NB4 (cell line): ENCODE measurements at regions not wholly inside any gene's neighbourhood (a gene's known extent, or its start where the extent isn't known, plus 50 kb on each side); places are given as distances from the start of the nearest gene placed in this dataset.

ENCODE experiments used
- DNase-seq: peaks from one replicate; pipeline ENCODE4 v3.0.0; 2010; ENCODE audit warnings: low read depth
- H3K4me3 ChIP-seq: one replicate; pipeline ENCODE4 v1.5.1; 2011; ENCODE audit warnings: mild to moderate bottlenecking, low read depth, low read length, moderate library complexity
- MYC ChIP-seq: IDR thresholded peaks from 2 replicates; pipeline ENCODE4 v1.6.1; 2011; ENCODE audit warnings: low read depth, low read length
- POLR2A ChIP-seq: IDR thresholded peaks from 2 replicates; pipeline ENCODE4 v1.6.1; 2011; ENCODE audit warnings: mild to moderate bottlenecking; ENCODE audit not compliant: insufficient read length; ENCODE audit errors: extremely low read depth
- TF ChIP-seq, protein P1 (sequence below): IDR thresholded peaks from one replicate; pipeline ENCODE4 v1.5.1; 2012; ENCODE audit warnings: low read depth, low read length
- TF ChIP-seq, protein P2 (sequence below): IDR thresholded peaks from 2 replicates; pipeline ENCODE4 v1.6.1; 2011; ENCODE audit warnings: low read depth, low read length

DNA sequence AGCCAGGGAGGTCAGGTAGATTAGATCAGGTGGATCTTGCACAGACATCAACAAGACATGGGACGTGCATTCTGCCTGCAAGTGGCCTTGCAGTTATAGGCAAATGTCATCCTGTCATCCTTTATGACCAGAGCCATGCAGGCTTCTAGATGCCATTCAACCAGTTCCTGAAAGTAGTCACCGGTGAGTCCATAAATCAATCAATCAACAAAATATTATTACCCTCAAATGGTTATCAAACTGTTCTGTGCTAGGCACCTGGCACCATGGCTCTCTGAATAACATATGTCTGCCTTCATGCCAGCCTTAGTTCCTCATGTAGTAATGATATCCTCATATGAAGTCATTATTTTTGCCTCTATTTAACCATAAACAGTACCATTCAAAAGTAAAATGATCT lies 146.9 kb downstream of the TOMM20 start:
- TF ChIP-seq, protein P1, sequence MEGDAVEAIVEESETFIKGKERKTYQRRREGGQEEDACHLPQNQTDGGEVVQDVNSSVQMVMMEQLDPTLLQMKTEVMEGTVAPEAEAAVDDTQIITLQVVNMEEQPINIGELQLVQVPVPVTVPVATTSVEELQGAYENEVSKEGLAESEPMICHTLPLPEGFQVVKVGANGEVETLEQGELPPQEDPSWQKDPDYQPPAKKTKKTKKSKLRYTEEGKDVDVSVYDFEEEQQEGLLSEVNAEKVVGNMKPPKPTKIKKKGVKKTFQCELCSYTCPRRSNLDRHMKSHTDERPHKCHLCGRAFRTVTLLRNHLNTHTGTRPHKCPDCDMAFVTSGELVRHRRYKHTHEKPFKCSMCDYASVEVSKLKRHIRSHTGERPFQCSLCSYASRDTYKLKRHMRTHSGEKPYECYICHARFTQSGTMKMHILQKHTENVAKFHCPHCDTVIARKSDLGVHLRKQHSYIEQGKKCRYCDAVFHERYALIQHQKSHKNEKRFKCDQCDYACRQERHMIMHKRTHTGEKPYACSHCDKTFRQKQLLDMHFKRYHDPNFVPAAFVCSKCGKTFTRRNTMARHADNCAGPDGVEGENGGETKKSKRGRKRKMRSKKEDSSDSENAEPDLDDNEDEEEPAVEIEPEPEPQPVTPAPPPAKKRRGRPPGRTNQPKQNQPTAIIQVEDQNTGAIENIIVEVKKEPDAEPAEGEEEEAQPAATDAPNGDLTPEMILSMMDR = no peak
- TF ChIP-seq, protein P2, sequence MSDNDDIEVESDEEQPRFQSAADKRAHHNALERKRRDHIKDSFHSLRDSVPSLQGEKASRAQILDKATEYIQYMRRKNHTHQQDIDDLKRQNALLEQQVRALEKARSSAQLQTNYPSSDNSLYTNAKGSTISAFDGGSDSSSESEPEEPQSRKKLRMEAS = no peak
- no peak for TF ChIP-seq POLR2A
- DNase-seq = no peak
- H3K4me3 ChIP-seq = no peak overlapping the region

DNA sequence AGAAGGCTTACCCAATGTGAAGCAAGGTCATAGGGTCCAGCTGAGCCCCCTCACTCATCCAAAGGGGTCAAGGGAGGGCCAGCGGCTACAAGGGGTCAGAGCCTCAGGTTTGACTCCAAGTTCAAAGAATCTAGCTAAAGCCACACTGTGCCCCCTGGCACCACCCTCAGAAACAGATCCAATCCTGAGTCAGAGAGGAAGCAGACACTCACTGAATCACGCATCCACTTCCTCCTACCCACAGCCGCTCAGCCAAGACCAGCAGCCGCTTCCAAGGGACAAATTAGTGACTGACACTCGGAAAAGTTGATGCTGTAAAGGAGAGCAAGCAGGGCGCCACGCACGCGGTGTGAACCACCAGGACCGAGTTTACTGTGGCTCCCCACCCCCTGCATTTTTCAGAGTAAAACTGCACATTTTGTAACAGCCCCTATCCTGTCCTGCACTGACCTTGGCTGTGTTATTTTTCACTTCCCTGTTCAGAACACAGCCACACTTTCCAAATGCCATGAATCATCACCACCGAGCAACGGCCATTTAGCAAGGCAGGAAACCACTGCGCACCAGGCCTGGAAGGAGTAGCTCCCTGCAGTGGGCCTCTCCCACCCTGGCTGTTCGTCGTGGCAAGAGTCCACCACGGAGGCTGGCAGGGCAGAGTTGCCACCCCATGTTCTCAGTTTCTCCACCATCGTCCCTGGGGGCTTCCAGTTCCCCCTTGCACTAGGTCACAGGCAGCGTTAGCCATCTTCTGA lies 147.8 kb downstream of the TOMM20 start:
- DNase-seq = peak; percentile 99
- TF ChIP-seq, protein P2 = peak; percentile 53
- TF ChIP-seq POLR2A (peak; percentile 22), MYC (peak; percentile 53)
- TF ChIP-seq, protein P1 = no peak
- H3K4me3 ChIP-seq = peak overlapping the region; percentile 62

DNA sequence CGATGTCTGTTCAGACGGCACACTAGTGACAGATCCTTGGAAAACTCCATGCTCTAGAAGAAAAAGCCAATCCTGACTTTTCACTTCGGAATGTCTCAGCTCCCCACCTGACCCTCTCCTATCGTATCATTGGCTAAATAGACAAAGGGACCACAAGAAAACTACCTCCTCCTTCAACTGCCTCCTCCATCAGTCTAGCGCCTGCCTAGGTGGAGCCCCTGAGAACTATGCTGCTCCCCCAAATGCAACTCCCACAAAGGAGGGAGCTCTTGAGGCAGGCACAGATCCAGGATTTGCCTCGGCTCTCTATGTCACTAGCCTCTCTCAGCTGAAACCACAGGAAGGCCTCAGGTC lies 148.4 kb downstream of the TOMM20 start:
- H3K4me3 ChIP-seq = peak overlapping the region; percentile 62
- TF ChIP-seq MYC = peak; percentile 26; the same call in 1 of the 2 replicates
- TF ChIP-seq, protein P1 = no peak
- no peak for DNase-seq

DNA sequence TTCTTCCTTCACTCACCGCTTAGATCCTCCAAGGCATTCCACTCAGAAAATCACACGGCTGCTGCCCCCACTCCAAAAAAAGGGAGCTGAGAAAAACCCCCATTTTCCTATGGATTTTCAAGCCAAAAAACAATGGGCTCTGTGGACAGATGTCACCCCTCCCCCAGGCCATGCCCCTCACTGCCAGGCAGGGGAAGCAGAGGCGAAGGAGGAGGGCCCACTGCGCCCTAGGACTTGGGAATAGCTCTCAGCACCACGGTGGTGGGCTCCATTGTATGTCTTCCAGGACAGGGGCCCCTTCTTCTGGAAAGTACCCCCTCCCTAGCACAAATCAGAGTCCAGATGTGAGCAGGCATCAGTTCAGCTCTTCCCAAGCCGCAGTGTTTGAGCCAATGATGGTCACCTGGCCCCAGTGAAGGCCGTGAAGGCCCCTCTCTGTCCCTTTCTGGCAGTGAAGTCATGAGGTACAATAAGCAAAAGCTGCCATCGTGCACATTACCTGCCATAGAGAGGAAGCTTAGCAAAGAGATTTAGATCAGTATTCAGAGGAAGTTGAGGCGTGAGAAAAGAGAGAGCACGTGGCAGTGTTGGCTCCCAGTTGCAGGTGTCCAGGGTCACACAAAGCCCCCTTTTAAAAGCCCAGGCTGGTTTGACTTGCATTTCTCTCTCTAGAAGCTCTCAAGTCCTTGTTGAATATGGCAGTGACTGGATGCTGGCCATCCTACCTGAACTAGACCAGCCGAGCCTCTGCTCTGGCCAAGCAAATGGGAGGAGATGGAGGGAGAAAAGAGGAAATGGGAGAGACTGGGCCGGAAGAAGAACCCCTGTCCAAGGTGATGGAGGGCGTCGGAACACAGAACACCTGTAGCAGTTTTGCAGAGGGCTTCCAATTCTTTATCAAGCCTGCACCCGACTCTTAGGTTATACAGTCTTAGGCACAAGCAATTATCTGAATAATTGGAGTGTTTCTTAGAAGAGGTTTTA lies 149.0 kb downstream of the TOMM20 start:
- TF ChIP-seq, protein P2 = peak; percentile 86
- TF ChIP-seq, protein P1 = no peak
- no peak for TF ChIP-seq POLR2A
- peak; percentile 42; the same call in 1 of the 2 replicates for TF ChIP-seq MYC
- no peak for DNase-seq
- H3K4me3 ChIP-seq = peak overlapping the region; percentile 62

DNA sequence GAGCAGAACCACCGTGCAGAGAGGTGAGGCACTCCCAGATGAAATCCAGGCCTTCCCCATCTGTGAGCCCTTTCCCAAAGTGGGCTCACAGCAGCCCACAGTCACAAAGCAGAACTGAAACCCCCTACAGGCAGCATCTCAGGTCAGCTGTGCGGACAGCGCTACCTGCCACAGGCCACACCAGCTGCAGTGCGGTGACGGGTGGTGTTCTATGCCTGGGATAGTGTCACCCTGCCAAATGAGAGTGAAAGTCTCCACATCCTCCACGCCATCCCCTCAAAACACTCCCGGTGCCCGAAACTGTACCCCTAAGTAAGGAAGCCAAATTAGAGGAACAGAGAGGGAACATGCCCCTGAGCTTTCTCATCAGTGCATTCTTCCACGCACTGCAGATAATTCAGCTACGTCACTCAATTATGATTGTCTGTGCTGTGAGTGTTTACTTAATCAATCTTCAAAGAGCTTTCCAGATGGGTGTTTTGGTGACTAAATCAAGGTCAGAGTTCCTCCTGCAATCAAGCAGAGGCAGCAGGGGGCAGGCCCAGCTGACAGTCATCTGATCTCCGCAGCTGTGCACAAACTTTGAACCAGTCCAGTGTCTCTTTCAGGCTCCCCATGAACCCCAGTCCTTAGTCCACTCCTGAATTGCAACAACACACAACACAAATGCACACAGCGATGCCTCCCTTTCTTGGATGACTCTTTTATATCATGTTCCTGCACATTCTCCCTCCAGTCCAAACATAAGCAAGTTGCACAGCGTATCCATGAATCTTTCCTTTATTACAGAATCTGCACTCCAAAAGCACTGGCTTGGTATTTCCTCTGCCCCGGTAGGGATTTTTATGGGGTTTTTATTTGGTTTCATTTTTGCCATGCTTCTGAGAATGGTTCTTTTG lies 150.0 kb downstream of the TOMM20 start:
- peak overlapping the region; percentile 33 for H3K4me3 ChIP-seq
- TF ChIP-seq, protein P2 = peak; percentile 61
- no peak for TF ChIP-seq POLR2A
- TF ChIP-seq MYC = peak; percentile 60
- peak; percentile 75 for DNase-seq
